Aorta (tissue), 5 donors: ENCODE measurements at regions not wholly inside any gene's neighbourhood (a gene's known extent, or its start where the extent isn't known, plus 50 kb on each side); places are given as distances from the start of the nearest gene placed in this dataset.

Experiments
- ATAC-seq: fragments of 200-7000 bp; cut with Tn5 transposase; one replicate; pipeline ENCODE4 v1.9.1; 2022; ENCODE audit warnings: moderate library complexity; ENCODE audit not compliant: low FRiP score
- DNase-seq, 2 donors: peaks; one replicate each; pipeline ENCODE4 v3.0.0-alpha.2; 2020
- H3K27ac ChIP-seq, 2 donors: one replicate each; pipeline ENCODE4 v1.5.1; 2013; ENCODE audit warnings: low read length in 2 of 2, mild to moderate bottlenecking in 2 of 2, moderate library complexity in 2 of 2, control low read depth in 1 of 2, inconsistent platforms in 1 of 2, low read depth in 1 of 2
- H3K27me3 ChIP-seq, 2 donors: one replicate each; pipeline ENCODE4 v1.6.1; 2013; ENCODE audit warnings: control low read depth in 1 of 2, low read length in 1 of 2, mild to moderate bottlenecking in 1 of 2, moderate library complexity in 1 of 2; ENCODE audit not compliant: insufficient read depth in 2 of 2, control insufficient read depth in 1 of 2
- H3K36me3 ChIP-seq, 2 donors: one replicate each; pipeline ENCODE4 v1.6.1; 2013; ENCODE audit warnings: control low read depth in 1 of 2, low read length in 1 of 2, mild to moderate bottlenecking in 1 of 2; ENCODE audit not compliant: insufficient read depth in 2 of 2, control insufficient read depth in 1 of 2
- H3K4me1 ChIP-seq, 2 donors: one replicate each; pipeline ENCODE4 v1.6.1; 2013; ENCODE audit warnings: low read length in 2 of 2, control low read depth in 1 of 2, mild to moderate bottlenecking in 1 of 2, moderate library complexity in 1 of 2; ENCODE audit not compliant: insufficient read depth in 2 of 2, control insufficient read depth in 1 of 2
- H3K4me3 ChIP-seq, 2 donors: one replicate each; pipeline ENCODE4 v1.5.1; 2013; ENCODE audit warnings: low read length in 2 of 2, control low read depth in 1 of 2, mild to moderate bottlenecking in 1 of 2
- H3K9me3 ChIP-seq: one replicate; pipeline ENCODE4 v1.6.1; 2013; ENCODE audit warnings: mild to moderate bottlenecking, low read length; ENCODE audit not compliant: control insufficient read depth
- WGBS, 2 donors: extraction: QIAGEN DNeasy Blood & Tissue Kit; methylation state at CpG; one replicate each; pipeline ENCODE4 v1.1.7; 2013; 5-methylcytosine and 5-hydroxymethylcytosine counted together
- intact Hi-C, 2 donors: fragments of 100-400 bp; cut with DNase I; formaldehyde crosslinking; loops; one replicate each; pipeline versions ENCODE4 v1.14.2 to v1.15.0; 2022
- donor health status: healthy with polysubstance abuse.
- donor health status: Bipolar disorder and iron deficiency.
- donor health status: DM: no; HTN: no; CAD: no.
- donor health status: DM: no; HTN: no; CAD: no.
- donor health status: DM: yes; HTN: yes; CAD: no.

- no peaks in the 10 kb centered on the region for H3K36me3 ChIP-seq
- H3K4me1 ChIP-seq, result no peaks in the 10 kb centered on the region
- H3K27me3 ChIP-seq, result no peaks in the 10 kb centered on the region
- no peaks in the 10 kb centered on the region for H3K9me3 ChIP-seq
- H3K4me3 ChIP-seq, result no peak overlapping the region
- intact Hi-C loops, result no loop called here
- DNase-seq (no peak), ATAC-seq (no peak)
- no peak overlapping the region for H3K27ac ChIP-seq
- 51 to 58% methylated on average over 1 of the region's 1 CpG for WGBS, 2 donors
Measured at GRCh38 chr6:95216555-95216954, 360.8 kb upstream of the MANEA start.

GRCh38 chr6:95227351-95227750, 350.0 kb upstream of the MANEA start:
- WGBS, 2 donors, result 25 to 32% methylated on average over 5 of the region's 5 CpGs
- no peak overlapping the region for H3K27ac ChIP-seq
- intact Hi-C loops, result no loop called here
- no peaks in the 10 kb centered on the region for H3K27me3 ChIP-seq
- no peak overlapping the region for H3K4me3 ChIP-seq
- no peak for ATAC-seq
- DNase-seq, result no peak
- no peaks in the 10 kb centered on the region for H3K9me3 ChIP-seq
- H3K36me3 ChIP-seq, result no peaks in the 10 kb centered on the region
- no peaks in the 10 kb centered on the region for H3K4me1 ChIP-seq

GRCh38 chr6:95228636-95229035, 348.7 kb upstream of the MANEA start:
- Histone ChIP-seq H3K4me1 (no peaks in the 10 kb centered on the region), H3K9me3 (no peaks in the 10 kb centered on the region), H3K27me3 (no peaks in the 10 kb centered on the region), H3K4me3 (no peak overlapping the region), H3K36me3 (no peaks in the 10 kb centered on the region), H3K27ac (no peak overlapping the region)
- no peak for ATAC-seq
- WGBS, 2 donors, result 28 to 37% methylated on average over 3 of the region's 3 CpGs
- intact Hi-C loops, result no loop called here
- no peak for DNase-seq

- WGBS, 2 donors, result 24 to 32% methylated on average over 2 of the region's 2 CpGs
- DNase-seq (no peak), ATAC-seq (no peak)
- Histone ChIP-seq H3K4me1 (no peaks in the 10 kb centered on the region), H3K4me3 (no peak overlapping the region), H3K9me3 (no peaks in the 10 kb centered on the region), H3K27ac (no peak overlapping the region), H3K27me3 (no peaks in the 10 kb centered on the region), H3K36me3 (no peaks in the 10 kb centered on the region)
- intact Hi-C loops, result no loop called here
Measured at GRCh38 chr6:95230071-95230740, 347.1 kb upstream of the MANEA start.

GRCh38 chr6:95231416-95231815, 345.9 kb upstream of the MANEA start:
- Histone ChIP-seq H3K4me1 (no peaks in the 10 kb centered on the region), H3K36me3 (no peaks in the 10 kb centered on the region), H3K27ac (no peak overlapping the region), H3K9me3 (no peaks in the 10 kb centered on the region), H3K4me3 (no peak overlapping the region), H3K27me3 (no peaks in the 10 kb centered on the region)
- DNase-seq (no peak), ATAC-seq (no peak)
- intact Hi-C loops, result no loop called here

GRCh38 chr6:95232446-95232845, 344.9 kb upstream of the MANEA start:
- WGBS, 2 donors, result 87 to 89% methylated on average over 4 of the region's 4 CpGs
- H3K4me3 ChIP-seq, result no peak overlapping the region

GRCh38 chr6:95233879-95234278, 343.5 kb upstream of the MANEA start:
- WGBS, 2 donors, result 84 to 87% methylated on average over 9 of the region's 9 CpGs
- Histone ChIP-seq H3K4me1 (no peaks in the 10 kb centered on the region), H3K27ac (no peak overlapping the region), H3K36me3 (no peaks in the 10 kb centered on the region), H3K27me3 (no peaks in the 10 kb centered on the region), H3K9me3 (no peaks in the 10 kb centered on the region), H3K4me3 (no peak overlapping the region)
- intact Hi-C loops, result no loop called here
- peak in 1 of 2 donors; percentile 70 for DNase-seq
- no peak for ATAC-seq

More at GRCh38 chr6:95232446-95232845, 344.9 kb upstream of the MANEA start:
- no peak overlapping the region for H3K27ac ChIP-seq
- no peaks in the 10 kb centered on the region for H3K27me3 ChIP-seq
- no peaks in the 10 kb centered on the region for H3K9me3 ChIP-seq
- H3K36me3 ChIP-seq, result no peaks in the 10 kb centered on the region
- DNase-seq (no peak), ATAC-seq (no peak)
- intact Hi-C loops, result no loop called here
- no peaks in the 10 kb centered on the region for H3K4me1 ChIP-seq

GRCh38 chr6:95240514-95240913, 336.8 kb upstream of the MANEA start:
- Histone ChIP-seq H3K27me3 (no peaks in the 10 kb centered on the region), H3K4me3 (no peak overlapping the region), H3K9me3 (no peaks in the 10 kb centered on the region), H3K27ac (no peak overlapping the region), H3K4me1 (no peaks in the 10 kb centered on the region), H3K36me3 (no peaks in the 10 kb centered on the region)
- intact Hi-C loops, result no loop called here
- ATAC-seq (no peak), DNase-seq (no peak)

- Histone ChIP-seq H3K9me3 (no peaks in the 10 kb centered on the region), H3K4me1 (no peaks in the 10 kb centered on the region), H3K27ac (no peak overlapping the region), H3K36me3 (no peaks in the 10 kb centered on the region), H3K4me3 (no peak overlapping the region), H3K27me3 (no peaks in the 10 kb centered on the region)
- ATAC-seq (no peak), DNase-seq (no peak)
- intact Hi-C loops, result no loop called here
- WGBS, 2 donors, result 36 to 47% methylated on average over 1 of the region's 1 CpG
Measured at GRCh38 chr6:95242560-95242959, 334.8 kb upstream of the MANEA start.
